Left ventricle myocardium inferior (tissue), 1 donor: ENCODE measurements at regions not wholly inside any gene's neighbourhood (a gene's known extent, or its start where the extent isn't known, plus 50 kb on each side); places are given as distances from the start of the nearest gene placed in this dataset.

Experiments
- DNase-seq: peaks from one replicate; pipeline ENCODE4 v3.0.0-alpha.2; 2020
- H3K27ac ChIP-seq: fragments of 200-600 bp; replicated peaks from 2 replicates; pipeline ENCODE4 v1.8.0; 2021
- H3K27me3 ChIP-seq: fragments of 200-600 bp; 2 replicates; pipeline ENCODE4 v1.8.0; 2021; ENCODE audit warnings: low read depth
- H3K36me3 ChIP-seq: fragments of 200-600 bp; 2 replicates; pipeline ENCODE4 v1.8.0; 2021
- H3K4me1 ChIP-seq: fragments of 200-600 bp; 2 replicates; pipeline ENCODE4 v1.8.0; 2021
- H3K4me3 ChIP-seq: fragments of 200-600 bp; 2 replicates; pipeline ENCODE4 v1.8.0; 2021; ENCODE audit warnings: mild to moderate bottlenecking, moderate library complexity
- H3K9me3 ChIP-seq: fragments of 200-600 bp; replicated peaks from 2 replicates; pipeline ENCODE4 v1.8.0; 2021
- intact Hi-C: fragments of 100-400 bp; cut with micrococcal nuclease; formaldehyde crosslinking; loops from one replicate; pipeline ENCODE4 v1.11.0; 2022
- TF ChIP-seq, protein P1 (sequence below): fragments of 200-600 bp; IDR thresholded peaks from 2 replicates; pipeline ENCODE4 v1.8.0; 2021; ENCODE audit warnings: antibody characterized with exemption, mild to moderate bottlenecking, borderline replicate concordance
- donor health status: DM: no; HTN: yes; CAD: no; lungs with severe emphysema.

DNA sequence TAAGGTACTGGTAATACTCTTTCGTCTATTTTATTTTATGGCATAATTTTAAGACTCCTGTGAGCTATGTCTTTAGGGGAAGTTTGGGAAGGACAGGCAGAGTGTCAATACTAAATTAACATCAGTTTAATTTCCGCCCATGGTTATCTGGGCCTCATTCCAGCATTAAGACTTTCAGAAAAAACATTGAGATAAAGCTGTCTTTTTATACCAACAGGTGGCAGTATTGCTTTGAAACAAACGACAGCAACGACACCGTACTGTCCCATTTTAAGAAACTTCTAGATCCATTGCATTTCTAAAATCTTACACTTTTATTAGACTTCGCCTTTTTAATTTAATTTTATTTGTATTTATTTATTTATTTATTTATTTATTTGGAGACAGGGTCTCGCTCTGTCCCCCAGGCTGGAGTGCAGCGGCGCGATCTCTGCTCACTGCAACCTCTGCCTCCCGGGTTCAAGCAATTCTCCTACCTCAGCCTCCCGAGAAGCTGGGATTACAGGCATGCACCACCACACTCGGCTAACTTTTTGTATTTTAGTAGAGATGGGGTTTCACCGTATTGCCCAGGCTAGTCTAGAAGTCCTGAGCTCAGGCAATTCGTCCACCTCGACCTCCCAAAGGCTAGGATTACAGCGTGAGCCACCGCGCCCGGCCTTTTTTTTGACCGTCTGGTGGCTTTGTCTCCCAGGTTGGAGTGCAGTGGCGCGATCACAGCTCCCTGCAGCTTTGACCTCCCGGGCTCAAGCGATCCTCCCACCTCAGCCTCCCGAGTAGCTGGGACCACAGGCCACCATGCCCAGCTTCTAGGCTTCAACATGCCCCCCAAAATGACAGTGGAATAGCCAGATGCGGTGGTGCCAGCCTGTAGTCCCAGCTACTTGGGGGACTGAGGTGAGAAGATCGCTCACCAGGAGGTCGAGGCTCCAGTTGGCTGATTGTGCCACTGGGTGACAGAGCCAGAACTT lies 78.7 kb upstream of the C1GALT1 start:
- TF ChIP-seq, protein P1, sequence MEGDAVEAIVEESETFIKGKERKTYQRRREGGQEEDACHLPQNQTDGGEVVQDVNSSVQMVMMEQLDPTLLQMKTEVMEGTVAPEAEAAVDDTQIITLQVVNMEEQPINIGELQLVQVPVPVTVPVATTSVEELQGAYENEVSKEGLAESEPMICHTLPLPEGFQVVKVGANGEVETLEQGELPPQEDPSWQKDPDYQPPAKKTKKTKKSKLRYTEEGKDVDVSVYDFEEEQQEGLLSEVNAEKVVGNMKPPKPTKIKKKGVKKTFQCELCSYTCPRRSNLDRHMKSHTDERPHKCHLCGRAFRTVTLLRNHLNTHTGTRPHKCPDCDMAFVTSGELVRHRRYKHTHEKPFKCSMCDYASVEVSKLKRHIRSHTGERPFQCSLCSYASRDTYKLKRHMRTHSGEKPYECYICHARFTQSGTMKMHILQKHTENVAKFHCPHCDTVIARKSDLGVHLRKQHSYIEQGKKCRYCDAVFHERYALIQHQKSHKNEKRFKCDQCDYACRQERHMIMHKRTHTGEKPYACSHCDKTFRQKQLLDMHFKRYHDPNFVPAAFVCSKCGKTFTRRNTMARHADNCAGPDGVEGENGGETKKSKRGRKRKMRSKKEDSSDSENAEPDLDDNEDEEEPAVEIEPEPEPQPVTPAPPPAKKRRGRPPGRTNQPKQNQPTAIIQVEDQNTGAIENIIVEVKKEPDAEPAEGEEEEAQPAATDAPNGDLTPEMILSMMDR = peak; percentile 76
- Histone ChIP-seq H3K27me3 (no peaks in the 10 kb centered on the region), H3K36me3 (no peaks in the 10 kb centered on the region), H3K27ac (no peak overlapping the region), H3K4me1 (peaks cover 24% of the 10 kb centered on the region), H3K4me3 (peak overlapping the region; percentile 30), H3K9me3 (peaks cover 4% of the 10 kb centered on the region)
- no peak for DNase-seq
- intact Hi-C loops = loop anchor here (10.0 kb wide), 1 partner anchor 321 kb away; no protein-coding TSS in a partner anchor

- peaks cover 19% of the 10 kb centered on the region for H3K4me1 ChIP-seq
- TF ChIP-seq, protein P1 = no peak
Measured at GRCh38 chr7:7104314-7104698, 78.0 kb upstream of the C1GALT1 start.

GRCh38 chr7:7104971-7105370 lies 77.4 kb upstream of the C1GALT1 start:
- peaks cover 13% of the 10 kb centered on the region for H3K9me3 ChIP-seq
- no peak overlapping the region for H3K4me3 ChIP-seq
- peaks cover 13% of the 10 kb centered on the region for H3K4me1 ChIP-seq
- H3K27me3 ChIP-seq = no peaks in the 10 kb centered on the region
- DNase-seq = no peak
- TF ChIP-seq, protein P1 = no peak
- H3K27ac ChIP-seq = no peak overlapping the region
- H3K36me3 ChIP-seq = no peaks in the 10 kb centered on the region
- intact Hi-C loops = loop anchor here (10.0 kb wide), 1 partner anchor 320 kb away; no protein-coding TSS in a partner anchor

More at GRCh38 chr7:7104314-7104698, 78.0 kb upstream of the C1GALT1 start:
- no peak overlapping the region for H3K27ac ChIP-seq
- intact Hi-C loops = loop anchor here (10.0 kb wide), 1 partner anchor 320 kb away; no protein-coding TSS in a partner anchor
- peaks cover 11% of the 10 kb centered on the region for H3K9me3 ChIP-seq
- DNase-seq = no peak
- no peaks in the 10 kb centered on the region for H3K27me3 ChIP-seq
- H3K4me3 ChIP-seq = no peak overlapping the region
- H3K36me3 ChIP-seq = no peaks in the 10 kb centered on the region

GRCh38 chr7:7105800-7106582 lies 76.4 kb upstream of the C1GALT1 start:
- H3K4me1 ChIP-seq = peaks cover 7% of the 10 kb centered on the region
- no peak for DNase-seq
- H3K27ac ChIP-seq = no peak overlapping the region
- H3K4me3 ChIP-seq = no peak overlapping the region
- H3K9me3 ChIP-seq = peaks cover 13% of the 10 kb centered on the region
- no peaks in the 10 kb centered on the region for H3K27me3 ChIP-seq
- TF ChIP-seq, protein P1 = no peak
- no peaks in the 10 kb centered on the region for H3K36me3 ChIP-seq
- intact Hi-C loops = loop anchor here (10.0 kb wide), 1 partner anchor 319 kb away; no protein-coding TSS in a partner anchor

- DNase-seq = no peak
- H3K27ac ChIP-seq = no peak overlapping the region
- intact Hi-C loops = loop anchor here (10.0 kb wide), 1 partner anchor 316 kb away; no protein-coding TSS in a partner anchor
Measured at GRCh38 chr7:7108931-7109330, 73.4 kb upstream of the C1GALT1 start.

More at GRCh38 chr7:7108931-7109330, 73.4 kb upstream of the C1GALT1 start:
- no peaks in the 10 kb centered on the region for H3K27me3 ChIP-seq
- TF ChIP-seq, protein P1 = no peak
- no peak overlapping the region for H3K4me3 ChIP-seq
- no peaks in the 10 kb centered on the region for H3K4me1 ChIP-seq
- peaks cover 13% of the 10 kb centered on the region for H3K9me3 ChIP-seq
- H3K36me3 ChIP-seq = no peaks in the 10 kb centered on the region
